PC-3 (cell line): ENCODE measurements at regions not wholly inside any gene's neighbourhood (a gene's known extent, or its start where the extent isn't known, plus 50 kb on each side); places are given as distances from the start of the nearest gene placed in this dataset.
"Not testable (repeated sequence)": the region's sequence is repeated elsewhere in the genome, so short reads cannot be mapped to it uniquely, and the experiment has no call there.

ENCODE experiments used
- ATAC-seq: fragments of 200-7000 bp; cut with Tn5 transposase; 2 replicates; pipeline ENCODE4 v1.9.1; 2020; ENCODE audit warnings: mild to moderate bottlenecking, moderate library complexity
- BruUV-seq: library from RNA; stranded (reverse); fragments of 400-500 nt; replicated peaks from 2 replicates; lab custom pipeline; 2021; lab: Mats Ljungman, UMichigan
- CTCF ChIA-PET: fragments of 300-600 bp; sonication (Branson Sonifier 250); formaldehyde crosslinking; loops from one replicate; lab custom pipeline; 2022; ENCODE audit warnings: antibody characterized with exemption; lab: Charles Lee
- POLR2A ChIA-PET: fragments of 300-600 bp; sonication (Branson Sonifier 250); formaldehyde crosslinking; loops from one replicate; lab custom pipeline; 2022; ENCODE audit warnings: antibody characterized with exemption; ENCODE audit not compliant: unreplicated experiment; lab: Charles Lee
- DNase-seq: peaks from one replicate; pipeline ENCODE4 v3.0.0-alpha.2; 2015
- H2AFZ ChIP-seq: fragments of 300-600 bp; sonication (generic); 2 replicates; pipeline ENCODE4 v1.6.0; 2016; ENCODE audit warnings: antibody characterized with exemption, low read length
- H3F3A ChIP-seq: fragments of 300-600 bp; sonication (generic); one replicate; pipeline ENCODE4 v1.6.0; 2017; ENCODE audit warnings: antibody characterized with exemption, low read length, control low read depth, mild to moderate bottlenecking; ENCODE audit not compliant: unreplicated experiment
- H3K27ac ChIP-seq: fragments of 300-600 bp; sonication (generic); 2 replicates; pipeline ENCODE4 v1.5.1; 2016; ENCODE audit warnings: mild to moderate bottlenecking, low read length
- H3K27me3 ChIP-seq: fragments of 300-600 bp; sonication (generic); 2 replicates; pipeline ENCODE4 v1.6.1; 2016; ENCODE audit warnings: low read length, mixed read lengths
- H3K36me3 ChIP-seq: fragments of 300-600 bp; sonication (generic); 2 replicates; pipeline ENCODE4 v1.6.1; 2016; ENCODE audit warnings: low read depth, mixed run types, low read length, mixed read lengths
- H3K4me1 ChIP-seq: fragments of 300-600 bp; sonication (generic); 2 replicates; pipeline ENCODE4 v1.5.1; 2016; ENCODE audit warnings: low read length; ENCODE audit not compliant: insufficient read depth
- H3K4me2 ChIP-seq: fragments of 300-600 bp; sonication (generic); 2 replicates; pipeline ENCODE4 v1.6.0; 2016; ENCODE audit warnings: low read length
- H3K4me3 ChIP-seq: fragments of 300-600 bp; sonication (generic); 2 replicates; pipeline ENCODE4 v1.5.1; 2016; ENCODE audit warnings: mild to moderate bottlenecking, low read length, mixed read lengths
- H3K79me2 ChIP-seq: fragments of 300-600 bp; sonication (generic); 2 replicates; pipeline ENCODE4 v1.6.1; 2017; ENCODE audit warnings: low read length, mixed read lengths
- H3K9ac ChIP-seq: fragments of 300-600 bp; sonication (generic); 2 replicates; pipeline ENCODE4 v1.6.0; 2016; ENCODE audit warnings: mild to moderate bottlenecking, low read length
- H3K9me2 ChIP-seq: fragments of 300-600 bp; sonication (generic); replicated peaks from 2 replicates; pipeline ENCODE4 v1.6.1; 2016; ENCODE audit warnings: mixed run types, low read length, mixed read lengths
- H3K9me3 ChIP-seq: fragments of 300-600 bp; sonication (generic); 2 replicates; pipeline ENCODE4 v1.6.1; 2016; ENCODE audit warnings: low read length, mixed read lengths
- H4K20me1 ChIP-seq: fragments of 300-600 bp; sonication (generic); 2 replicates; pipeline ENCODE4 v1.6.1; 2016; ENCODE audit warnings: low read length, mixed read lengths
- EZH2 ChIP-seq: fragments of 300-600 bp; sonication (generic); IDR thresholded peaks from one replicate; pipeline ENCODE4 v1.6.1; 2017; ENCODE audit warnings: antibody characterized with exemption, mild to moderate bottlenecking, low read length; ENCODE audit not compliant: unreplicated experiment
- EZH2phosphoT487 ChIP-seq: fragments of 300-600 bp; sonication (generic); IDR thresholded peaks from 2 replicates; pipeline ENCODE4 v1.6.1; 2018; ENCODE audit warnings: mild to moderate bottlenecking, antibody characterized with exemption, low read length, borderline replicate concordance
- intact Hi-C: fragments of 100-400 bp; cut with micrococcal nuclease; formaldehyde crosslinking; loops from 2 replicates; pipeline ENCODE4 v1.9.0; 2023
- TF ChIP-seq, protein P1 (sequence below): fragments of 300-600 bp; sonication (generic); conservative IDR thresholded peaks from 2 replicates; pipeline ENCODE4 v1.5.1; 2017; ENCODE audit warnings: antibody characterized with exemption, low read depth, mild to moderate bottlenecking, low read length

DNA sequence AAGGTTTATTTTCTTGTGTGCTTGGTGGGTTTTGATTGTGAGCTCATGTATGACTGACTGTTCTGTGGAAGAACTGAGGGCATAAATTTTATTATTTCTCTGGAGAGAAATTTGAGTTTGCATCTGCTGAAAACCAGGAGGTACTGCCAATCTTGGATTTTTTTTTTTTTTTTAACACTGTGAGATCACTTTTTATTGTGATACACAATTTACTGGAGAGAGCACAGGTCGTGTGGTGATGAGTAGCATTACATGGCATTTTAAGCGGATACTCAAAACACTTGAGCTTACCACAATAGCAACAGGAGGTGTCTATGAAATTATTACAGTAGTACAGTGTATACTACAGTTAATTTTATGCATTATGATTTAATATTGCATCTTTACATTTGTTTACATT lies 237.4 kb downstream of the MFSD1 start:
- Histone ChIP-seq H3K27ac (no peak overlapping the region), H3K4me3 (no peak overlapping the region), H3K4me1 (no peaks in the 10 kb centered on the region), H3K9ac (no peak overlapping the region), H3K9me3 (no peaks in the 10 kb centered on the region), H4K20me1 (no peaks in the 10 kb centered on the region), H3K27me3 (no peaks in the 10 kb centered on the region), H3F3A (no peaks in the 10 kb centered on the region), H3K79me2 (peaks cover 49% of the 10 kb centered on the region), H3K4me2 (no peak overlapping the region), H3K9me2 (no peaks in the 10 kb centered on the region), H3K36me3 (no peaks in the 10 kb centered on the region), H2AFZ (no peak overlapping the region)
- ChIA-PET CTCF (no interaction called here), POLR2A (no interaction called here)
- ATAC-seq (no peak), DNase-seq (no peak)
- TF ChIP-seq EZH2phosphoT487 (no peak), EZH2 (no peak)
- TF ChIP-seq, protein P1, sequence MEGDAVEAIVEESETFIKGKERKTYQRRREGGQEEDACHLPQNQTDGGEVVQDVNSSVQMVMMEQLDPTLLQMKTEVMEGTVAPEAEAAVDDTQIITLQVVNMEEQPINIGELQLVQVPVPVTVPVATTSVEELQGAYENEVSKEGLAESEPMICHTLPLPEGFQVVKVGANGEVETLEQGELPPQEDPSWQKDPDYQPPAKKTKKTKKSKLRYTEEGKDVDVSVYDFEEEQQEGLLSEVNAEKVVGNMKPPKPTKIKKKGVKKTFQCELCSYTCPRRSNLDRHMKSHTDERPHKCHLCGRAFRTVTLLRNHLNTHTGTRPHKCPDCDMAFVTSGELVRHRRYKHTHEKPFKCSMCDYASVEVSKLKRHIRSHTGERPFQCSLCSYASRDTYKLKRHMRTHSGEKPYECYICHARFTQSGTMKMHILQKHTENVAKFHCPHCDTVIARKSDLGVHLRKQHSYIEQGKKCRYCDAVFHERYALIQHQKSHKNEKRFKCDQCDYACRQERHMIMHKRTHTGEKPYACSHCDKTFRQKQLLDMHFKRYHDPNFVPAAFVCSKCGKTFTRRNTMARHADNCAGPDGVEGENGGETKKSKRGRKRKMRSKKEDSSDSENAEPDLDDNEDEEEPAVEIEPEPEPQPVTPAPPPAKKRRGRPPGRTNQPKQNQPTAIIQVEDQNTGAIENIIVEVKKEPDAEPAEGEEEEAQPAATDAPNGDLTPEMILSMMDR, result no peak
- intact Hi-C loops, result no loop called here
- BruUV-seq, result no TSS peak

- no peaks in the 10 kb centered on the region for H3K4me1 ChIP-seq
- DNase-seq (no peak), ATAC-seq (peak; percentile 71)
- no peaks in the 10 kb centered on the region for H3K9me3 ChIP-seq
- no TSS peak for BruUV-seq
- H3K9me2 ChIP-seq, result no peaks in the 10 kb centered on the region
- intact Hi-C loops, result no loop called here
- no peak overlapping the region for H3K9ac ChIP-seq
- H3F3A ChIP-seq, result no peaks in the 10 kb centered on the region
- no peaks in the 10 kb centered on the region for H4K20me1 ChIP-seq
- peaks cover 33% of the 10 kb centered on the region for H3K79me2 ChIP-seq
- H2AFZ ChIP-seq, result no peak overlapping the region
- H3K27ac ChIP-seq, result no peak overlapping the region
- no peak overlapping the region for H3K4me2 ChIP-seq
- 0 out of 2 replicates have a peak, but pooled peaks cover 3% of the 10 kb centered on the region for H3K36me3 ChIP-seq
- no peaks in the 10 kb centered on the region for H3K27me3 ChIP-seq
- TF ChIP-seq EZH2 (no peak), EZH2phosphoT487 (no peak)
- TF ChIP-seq, protein P1, result no peak
- POLR2A ChIA-PET, result no interaction called here
- H3K4me3 ChIP-seq, result no peak overlapping the region
- CTCF ChIA-PET, result no interaction called here
Measured at GRCh38 chr3:159045279-159045885, 243.5 kb downstream of the MFSD1 start.

DNA sequence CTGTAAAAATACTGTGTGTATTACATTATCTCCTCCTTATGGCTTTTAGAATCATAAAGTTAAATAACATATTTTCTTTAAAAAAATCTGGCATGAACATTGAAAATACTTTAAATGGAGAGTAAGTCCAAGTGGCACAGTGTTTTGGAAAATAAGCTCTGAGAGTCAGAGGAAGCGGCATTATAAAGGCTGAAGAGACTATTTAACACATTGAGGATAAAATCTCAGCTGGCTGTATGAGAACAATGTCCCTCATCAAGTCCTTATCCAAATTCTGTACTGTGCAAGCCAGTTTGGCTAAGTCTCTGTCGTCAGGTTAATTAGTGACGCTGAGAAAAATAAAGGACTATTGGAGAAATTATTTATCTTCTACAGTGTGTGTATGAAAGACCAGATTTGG lies 245.5 kb downstream of the MFSD1 start:
- Histone ChIP-seq H3K9me3 (no peaks in the 10 kb centered on the region), H3K79me2 (peaks cover 22% of the 10 kb centered on the region), H3K4me1 (no peaks in the 10 kb centered on the region), H4K20me1 (no peaks in the 10 kb centered on the region), H3K27me3 (no peaks in the 10 kb centered on the region), H3K9me2 (no peaks in the 10 kb centered on the region), H3K27ac (no peak overlapping the region), H3K4me3 (no peak overlapping the region), H3K9ac (no peak overlapping the region), H3K36me3 (0 out of 2 replicates have a peak, but pooled peaks cover 3% of the 10 kb centered on the region), H3K4me2 (no peak overlapping the region), H3F3A (no peaks in the 10 kb centered on the region), H2AFZ (no peak overlapping the region)
- CTCF ChIA-PET, result no interaction called here
- no peak for DNase-seq
- no peak for ATAC-seq
- intact Hi-C loops, result no loop called here
- TF ChIP-seq, protein P1, result no peak
- TF ChIP-seq EZH2phosphoT487, result no peak
- TF ChIP-seq EZH2, result no peak
- BruUV-seq, result no TSS peak
- POLR2A ChIA-PET, result interaction anchor here (0.6 kb wide), 1 partner anchor 9 kb away, joined by 4 read pairs; no protein-coding TSS in a partner anchor

GRCh38 chr3:159052494-159052893 lies 250.6 kb downstream of the MFSD1 start:
- H3K4me3 ChIP-seq, H3K27me3 ChIP-seq, H3F3A ChIP-seq, H3K9ac ChIP-seq, BruUV-seq, H3K79me2 ChIP-seq, H3K36me3 ChIP-seq, H3K4me2 ChIP-seq, H3K9me2 ChIP-seq, ATAC-seq, DNase-seq, H4K20me1 ChIP-seq, H2AFZ ChIP-seq, POLR2A ChIA-PET, CTCF ChIA-PET, H3K9me3 ChIP-seq, intact Hi-C loops, H3K4me1 ChIP-seq, H3K27ac ChIP-seq: not testable (repeated sequence)
